Testis (tissue), 2 donors: ENCODE measurements at regions not wholly inside any gene's neighbourhood (a gene's known extent, or its start where the extent isn't known, plus 50 kb on each side); places are given as distances from the start of the nearest gene placed in this dataset.

Experiments used
- DNase-seq: peaks from one replicate; pipeline ENCODE4 v3.0.0-alpha.2; 2019
- H3K27ac ChIP-seq, 2 donors: fragments of 200-600 bp; sonication (generic); one replicate each; pipeline ENCODE4 v1.5.1; 2019
- H3K27me3 ChIP-seq: fragments of 200-600 bp; sonication (generic); one replicate; pipeline ENCODE4 v1.5.1; 2019
- H3K36me3 ChIP-seq: fragments of 200-600 bp; sonication (generic); one replicate; pipeline ENCODE4 v1.5.1; 2017; ENCODE audit warnings: low read depth; ENCODE audit errors: missing control alignments
- H3K4me1 ChIP-seq: fragments of 200-600 bp; sonication (generic); one replicate; pipeline ENCODE4 v1.5.1; 2019
- H3K4me3 ChIP-seq, 2 donors: fragments of 200-600 bp; sonication (generic); one replicate each; pipeline ENCODE4 v1.5.1; 2017 to 2019
- H3K9me3 ChIP-seq: fragments of 200-600 bp; sonication (generic); one replicate; pipeline ENCODE4 v1.5.1; 2017
- POLR2A ChIP-seq: fragments of 450-650 bp; IDR thresholded peaks from one replicate; pipeline ENCODE4 v1.6.1; 2017; ENCODE audit warnings: antibody characterized with exemption, mild to moderate bottlenecking, moderate library complexity
- WGBS, 2 donors: methylation state at CpG; one replicate each; pipeline ENCODE4 v1.1.5; 2018; 5-methylcytosine and 5-hydroxymethylcytosine counted together
- intact Hi-C: fragments of 100-400 bp; cut with DNase I; formaldehyde crosslinking; loops from one replicate; pipeline ENCODE4 v1.15.1; 2023; ENCODE audit warnings: low total_unique reads
- TF ChIP-seq, protein P1 (sequence below), 3 experiments: fragments of 450-650 bp in 2 of 3; fragments of 200-600 bp in 1 of 3; sonication (generic) in 1 of 3; IDR thresholded peaks; one replicate each; pipeline ENCODE4 v1.5.1; 2016 to 2019; ENCODE audit warnings: antibody characterized with exemption in 3 of 3, mild to moderate bottlenecking in 2 of 3, moderate library complexity in 1 of 3

- intact Hi-C loops, result no loop called here
- DNase-seq, result no peak
- no peak for TF ChIP-seq POLR2A
- TF ChIP-seq, protein P1, sequence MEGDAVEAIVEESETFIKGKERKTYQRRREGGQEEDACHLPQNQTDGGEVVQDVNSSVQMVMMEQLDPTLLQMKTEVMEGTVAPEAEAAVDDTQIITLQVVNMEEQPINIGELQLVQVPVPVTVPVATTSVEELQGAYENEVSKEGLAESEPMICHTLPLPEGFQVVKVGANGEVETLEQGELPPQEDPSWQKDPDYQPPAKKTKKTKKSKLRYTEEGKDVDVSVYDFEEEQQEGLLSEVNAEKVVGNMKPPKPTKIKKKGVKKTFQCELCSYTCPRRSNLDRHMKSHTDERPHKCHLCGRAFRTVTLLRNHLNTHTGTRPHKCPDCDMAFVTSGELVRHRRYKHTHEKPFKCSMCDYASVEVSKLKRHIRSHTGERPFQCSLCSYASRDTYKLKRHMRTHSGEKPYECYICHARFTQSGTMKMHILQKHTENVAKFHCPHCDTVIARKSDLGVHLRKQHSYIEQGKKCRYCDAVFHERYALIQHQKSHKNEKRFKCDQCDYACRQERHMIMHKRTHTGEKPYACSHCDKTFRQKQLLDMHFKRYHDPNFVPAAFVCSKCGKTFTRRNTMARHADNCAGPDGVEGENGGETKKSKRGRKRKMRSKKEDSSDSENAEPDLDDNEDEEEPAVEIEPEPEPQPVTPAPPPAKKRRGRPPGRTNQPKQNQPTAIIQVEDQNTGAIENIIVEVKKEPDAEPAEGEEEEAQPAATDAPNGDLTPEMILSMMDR (IDR thresholded peaks at IDR 0.05), result no peak
- Histone ChIP-seq H3K4me3 (no peak overlapping the region), H3K9me3 (no peaks in the 10 kb centered on the region), H3K4me1 (no peaks in the 10 kb centered on the region), H3K27ac (no peak overlapping the region), H3K36me3 (no peaks in the 10 kb centered on the region), H3K27me3 (no peaks in the 10 kb centered on the region)
- 93 to 94% methylated on average over 3 of the region's 3 CpGs for WGBS, 2 donors
Observed at GRCh38 chr11:128308794-128309193, 278.6 kb downstream of the ETS1 start.

- no peak for TF ChIP-seq POLR2A
- TF ChIP-seq, protein P1 (IDR thresholded peaks at IDR 0.05), result no peak
- DNase-seq, result no peak
- no peaks in the 10 kb centered on the region for H3K36me3 ChIP-seq
- no peak overlapping the region for H3K4me3 ChIP-seq
- H3K9me3 ChIP-seq, result no peaks in the 10 kb centered on the region
- no peaks in the 10 kb centered on the region for H3K27me3 ChIP-seq
- WGBS, 2 donors, result 95 to 100% methylated on average over 1 of the region's 1 CpG
- intact Hi-C loops, result no loop called here
- H3K27ac ChIP-seq, result no peak overlapping the region
- no peaks in the 10 kb centered on the region for H3K4me1 ChIP-seq
Observed at GRCh38 chr11:128305588-128305987, 281.8 kb downstream of the ETS1 start.

DNA sequence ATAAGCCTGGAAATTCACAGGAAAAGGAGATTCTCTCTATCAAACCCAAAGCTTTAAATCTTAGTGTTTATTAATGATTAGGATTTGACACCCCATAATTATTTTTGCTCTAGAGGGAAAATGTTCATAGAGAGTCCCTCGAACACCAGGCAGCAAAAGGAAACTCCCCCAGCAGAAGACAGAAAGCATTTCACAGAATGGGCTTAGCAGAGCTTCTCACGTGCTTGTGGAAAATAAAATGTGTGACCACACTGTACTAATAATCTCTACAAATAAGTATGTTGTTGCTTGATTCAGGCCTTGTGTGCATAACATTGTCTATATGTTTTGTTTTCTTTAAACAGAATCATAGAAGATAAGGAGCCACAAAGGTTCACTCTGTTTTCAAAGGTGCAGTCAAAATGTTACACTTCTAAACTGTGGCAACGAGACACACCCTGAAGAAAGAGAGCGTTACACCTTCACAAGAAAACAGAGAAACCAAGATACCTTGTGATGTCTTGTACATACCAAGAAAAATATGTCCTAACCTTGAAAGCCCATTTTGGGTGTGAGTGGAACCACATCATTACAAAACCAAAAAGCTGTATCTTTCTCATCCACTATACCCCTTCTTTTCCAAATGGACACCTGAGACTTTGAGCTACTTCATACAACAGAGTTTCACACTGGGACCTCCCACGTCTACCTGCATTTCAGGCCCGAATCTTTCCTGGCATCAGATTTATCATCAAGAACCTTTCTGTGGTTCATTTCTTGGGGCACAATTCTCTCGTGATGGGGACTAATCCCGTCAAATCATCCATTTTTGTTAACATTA is 282.5 kb downstream of the ETS1 start:
- no peak for TF ChIP-seq POLR2A
- TF ChIP-seq, protein P1 (IDR thresholded peaks at IDR 0.05), result no peak
- no peaks in the 10 kb centered on the region for H3K9me3 ChIP-seq
- H3K27ac ChIP-seq, result no peak overlapping the region
- intact Hi-C loops, result no loop called here
- H3K4me1 ChIP-seq, result no peaks in the 10 kb centered on the region
- whole genome bisulfite sequencing, 2 donors, result 83 to 90% methylated on average over 8 of the region's 8 CpGs
- no peak for DNase-seq
- H3K27me3 ChIP-seq, result no peaks in the 10 kb centered on the region
- H3K36me3 ChIP-seq, result no peaks in the 10 kb centered on the region
- no peak overlapping the region for H3K4me3 ChIP-seq

DNA sequence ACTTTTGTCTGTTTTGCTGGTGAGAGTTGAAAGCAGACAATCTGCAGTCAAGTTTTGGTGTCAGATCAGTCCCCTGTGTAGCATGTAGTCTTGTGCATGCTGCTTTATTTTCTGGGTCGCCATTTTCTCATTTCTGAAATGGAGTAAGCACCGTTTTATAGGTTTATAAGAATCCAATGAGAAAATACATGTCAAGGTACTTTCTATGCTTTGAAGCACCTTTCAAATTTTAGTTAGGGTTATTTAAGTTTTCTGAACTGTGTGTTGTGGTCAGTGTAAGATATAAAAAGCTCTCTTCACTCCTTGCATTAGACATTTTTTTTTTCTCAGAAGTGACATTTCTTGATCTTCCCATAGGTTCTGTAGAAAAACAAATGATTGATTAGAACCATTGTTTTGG is 283.2 kb downstream of the ETS1 start:
- TF ChIP-seq, protein P1 (IDR thresholded peaks at IDR 0.05), result no peak
- no peak for TF ChIP-seq POLR2A
- intact Hi-C loops, result no loop called here

GRCh38 chr11:128303383-128303782 is 284.0 kb downstream of the ETS1 start:
- 90 to 97% methylated on average over 5 of the region's 5 CpGs for WGBS, 2 donors
- H3K27me3 ChIP-seq, result no peaks in the 10 kb centered on the region
- TF ChIP-seq, protein P1 (IDR thresholded peaks at IDR 0.05), result no peak
- TF ChIP-seq POLR2A, result no peak
- H3K36me3 ChIP-seq, result no peaks in the 10 kb centered on the region
- H3K4me1 ChIP-seq, result no peaks in the 10 kb centered on the region
- H3K4me3 ChIP-seq, result no peak overlapping the region
- no peaks in the 10 kb centered on the region for H3K9me3 ChIP-seq
- intact Hi-C loops, result no loop called here
- DNase-seq, result no peak
- no peak overlapping the region for H3K27ac ChIP-seq

More for the DNA sequence above, 283.2 kb downstream of the ETS1 start:
- 90 to 95% methylated on average over 2 of the region's 2 CpGs for WGBS, 2 donors
- DNase-seq, result no peak
- Histone ChIP-seq H3K27me3 (no peaks in the 10 kb centered on the region), H3K9me3 (no peaks in the 10 kb centered on the region), H3K4me3 (no peak overlapping the region), H3K4me1 (no peaks in the 10 kb centered on the region), H3K27ac (no peak overlapping the region), H3K36me3 (no peaks in the 10 kb centered on the region)
